HCT116 (cell line): ENCODE measurements at regions not wholly inside any gene's neighbourhood (a gene's known extent, or its start where the extent isn't known, plus 50 kb on each side); places are given as distances from the start of the nearest gene placed in this dataset.

Experiments
- ATAC-seq: fragments of 200-7000 bp; cut with Tn5 transposase; 2 replicates; pipeline ENCODE4 v1.9.1; 2020; ENCODE audit warnings: mild to moderate bottlenecking, moderate library complexity
- BruUV-seq: library from RNA; stranded (reverse); fragments of 400-500 nt; replicated peaks from 2 replicates; lab custom pipeline; 2021; lab: Mats Ljungman, UMichigan
- CTCF ChIA-PET: fragments of 300-600 bp; sonication (Branson Sonifier 250); formaldehyde crosslinking; loops from one replicate; lab custom pipeline; 2021; ENCODE audit warnings: antibody characterized with exemption; lab: Charles Lee
- POLR2A ChIA-PET: fragments of 300-600, 350-600 bp; sonication (Branson Sonifier 250); formaldehyde crosslinking; loops from one replicate; lab custom pipeline; 2021; ENCODE audit warnings: antibody characterized with exemption; lab: Charles Lee
- RAD21 ChIA-PET, 2 experiments: fragments of 300-600 bp; sonication (Branson Sonifier 250); formaldehyde crosslinking; loops; one replicate each; lab custom pipeline; 2023; ENCODE audit warnings: low total read pairs in 2 of 2; ENCODE audit not compliant: uncharacterized antibody in 2 of 2, unreplicated experiment in 2 of 2, low non-redundant PET in 1 of 2; lab: Charles Lee
- DNase-seq: peaks from one replicate; pipeline ENCODE4 v3.0.0-alpha.2; 2010; ENCODE audit warnings: low read depth, low spot score
- H2AFZ ChIP-seq: fragments of 200-600 bp; shearing (Covaris generic), sonication (generic); 2 replicates; pipeline ENCODE4 v1.6.1; 2017; ENCODE audit warnings: low read depth, mixed run types, mixed read lengths, antibody characterized with exemption, low read length; ENCODE audit not compliant: poor library complexity, severe bottlenecking
- H3K27ac ChIP-seq: 2 replicates; pipeline ENCODE4 v1.5.1; 2012; ENCODE audit warnings: low read depth, low read length
- H3K27me3 ChIP-seq: fragments of 200-600 bp; sonication (generic); 2 replicates; pipeline ENCODE4 v1.6.1; 2016; ENCODE audit warnings: mixed run types, low read length, mixed read lengths; ENCODE audit not compliant: insufficient read depth
- H3K36me3 ChIP-seq, 2 experiments: fragments of 200-500 bp in 1 of 2; fragments of 200-600 bp in 1 of 2; sonication (Bioruptor generic) in 1 of 2; sonication (generic) in 1 of 2; 2 replicates each; pipeline versions ENCODE4 v1.5.1 to v1.6.1; 2014 to 2016; ENCODE audit warnings: low read length in 2 of 2, inconsistent platforms in 1 of 2, mixed read lengths in 1 of 2, mixed run types in 1 of 2; ENCODE audit not compliant: insufficient read depth in 2 of 2, control insufficient read depth in 1 of 2
- H3K4me1 ChIP-seq, 2 experiments: fragments of 200-600 bp in 1 of 2; sonication (generic) in 1 of 2; 2 replicates each; pipeline versions ENCODE4 v1.5.1 to v1.6.1; 2012 to 2017; ENCODE audit warnings: low read length in 2 of 2, inconsistent platforms in 1 of 2, mild to moderate bottlenecking in 1 of 2, mixed read lengths in 1 of 2, mixed run types in 1 of 2, moderate library complexity in 1 of 2; ENCODE audit not compliant: insufficient read depth in 2 of 2, control insufficient read depth in 1 of 2
- H3K4me2 ChIP-seq: fragments of 200-600 bp; sonication (generic); 2 replicates; pipeline ENCODE4 v1.6.1; 2017; ENCODE audit warnings: mixed run types, low read length, mixed read lengths
- H3K4me3 ChIP-seq, 2 experiments: fragments of 200-600 bp in 1 of 2; sonication (generic) in 1 of 2; replicated peaks in 1 of 2; 2 replicates each; pipeline ENCODE4 v1.5.1; 2011 to 2016; ENCODE audit warnings: low read length in 2 of 2, control low read depth in 1 of 2, low read depth in 1 of 2, mild to moderate bottlenecking in 1 of 2, mixed read lengths in 1 of 2, mixed run types in 1 of 2
- H3K79me2 ChIP-seq: fragments of 200-600 bp; sonication (generic); 2 replicates; pipeline ENCODE4 v1.6.1; 2017; ENCODE audit warnings: mild to moderate bottlenecking, mixed run types, low read length, moderate library complexity, mixed read lengths; ENCODE audit not compliant: insufficient read depth
- H3K9ac ChIP-seq: fragments of 200-600 bp; sonication (generic); 2 replicates; pipeline ENCODE4 v1.6.1; 2016; ENCODE audit warnings: low read length, mixed read lengths
- H3K9me2 ChIP-seq: fragments of 200-600 bp; sonication (generic), shearing (Covaris generic); 2 replicates; pipeline ENCODE4 v1.6.1; 2017; ENCODE audit warnings: mixed run types, mild to moderate bottlenecking, moderate library complexity; ENCODE audit not compliant: insufficient read depth
- H3K9me3 ChIP-seq, 2 experiments: fragments of 200-500 bp in 1 of 2; fragments of 200-600 bp in 1 of 2; sonication (Bioruptor generic) in 1 of 2; sonication (generic) in 1 of 2; 2 replicates each; pipeline ENCODE4 v1.6.1; 2014 to 2017; ENCODE audit warnings: low read length in 2 of 2, mixed read lengths in 2 of 2, inconsistent platforms in 1 of 2, low read depth in 1 of 2, mild to moderate bottlenecking in 1 of 2, mixed run types in 1 of 2, moderate library complexity in 1 of 2; ENCODE audit not compliant: control insufficient read depth in 1 of 2, insufficient read depth in 1 of 2
- H4K20me1 ChIP-seq: fragments of 200-600 bp; sonication (generic), shearing (Covaris generic); 2 replicates; pipeline ENCODE4 v1.6.1; 2017; ENCODE audit warnings: mixed run types, mild to moderate bottlenecking, moderate library complexity; ENCODE audit not compliant: insufficient read depth
- CBX3 ChIP-seq: IDR thresholded peaks from 2 replicates; pipeline ENCODE4 v1.6.1; 2012; ENCODE audit warnings: low read depth
- CEBPB ChIP-seq: IDR thresholded peaks from 2 replicates; pipeline ENCODE4 v1.6.1; 2012; ENCODE audit warnings: low read depth
- CTCF ChIP-seq, 3 experiments: fragments of 200-600 bp in 1 of 3; sonication (generic) in 1 of 3; IDR thresholded peaks in 2 of 3; conservative IDR thresholded peaks in 1 of 3; 2 replicates each; pipeline ENCODE4 v1.5.1; 2012 to 2017; ENCODE audit warnings: low read depth in 2 of 3, low read length in 2 of 3, antibody characterized with exemption in 1 of 3, borderline replicate concordance in 1 of 3, control low read depth in 1 of 3, mild to moderate bottlenecking in 1 of 3, mixed read lengths in 1 of 3, mixed run types in 1 of 3, moderate library complexity in 1 of 3; ENCODE audit not compliant: insufficient read depth in 1 of 3
- EGR1 ChIP-seq: IDR thresholded peaks from 2 replicates; pipeline ENCODE4 v1.6.1; 2012; ENCODE audit warnings: low read depth
- ELF1 ChIP-seq: IDR thresholded peaks from 2 replicates; pipeline ENCODE4 v1.6.1; 2012; ENCODE audit warnings: low read depth, borderline replicate concordance
- EZH2 ChIP-seq: fragments of 200-600 bp; sonication (generic); IDR thresholded peaks from 2 replicates; pipeline ENCODE4 v1.6.1; 2017; ENCODE audit warnings: antibody characterized with exemption, mixed run types
- EZH2phosphoT487 ChIP-seq: fragments of 200-600 bp; IDR thresholded peaks from 2 replicates; pipeline ENCODE4 v1.6.1; 2018; ENCODE audit warnings: antibody characterized with exemption, borderline replicate concordance
- FOSL1 ChIP-seq: IDR thresholded peaks from 2 replicates; pipeline ENCODE4 v1.6.1; 2012; ENCODE audit warnings: low read depth
- POLR2A ChIP-seq: IDR thresholded peaks from 2 replicates; pipeline ENCODE4 v1.7.0; 2011; ENCODE audit warnings: borderline replicate concordance; ENCODE audit not compliant: insufficient read depth, insufficient read length; ENCODE audit errors: extremely low read depth
- POLR2AphosphoS5 ChIP-seq: IDR thresholded peaks from 2 replicates; pipeline ENCODE4 v1.6.1; 2011; ENCODE audit warnings: mild to moderate bottlenecking, low read depth, low read length, moderate library complexity
- RAD21 ChIP-seq: IDR thresholded peaks from 2 replicates; pipeline ENCODE4 v1.6.1; 2012; ENCODE audit warnings: low read depth, mild to moderate bottlenecking
- SIN3A ChIP-seq: IDR thresholded peaks from 2 replicates; pipeline ENCODE4 v1.6.1; 2012; ENCODE audit warnings: low read depth
- SP1 ChIP-seq: IDR thresholded peaks from 2 replicates; pipeline ENCODE4 v1.6.1; 2012; ENCODE audit warnings: low read depth
- SRF ChIP-seq: IDR thresholded peaks from 2 replicates; pipeline ENCODE4 v1.6.1; 2012; ENCODE audit warnings: low read depth
- TCF7L2 ChIP-seq: IDR thresholded peaks from 2 replicates; pipeline ENCODE4 v1.7.0; 2011; ENCODE audit warnings: borderline replicate concordance, inconsistent platforms; ENCODE audit not compliant: insufficient read depth, insufficient read length; ENCODE audit errors: extremely low read depth
- YY1 ChIP-seq: IDR thresholded peaks from 2 replicates; pipeline ENCODE4 v1.6.1; 2011; ENCODE audit warnings: low read length, low read depth, moderate library complexity, mild to moderate bottlenecking; ENCODE audit not compliant: insufficient replicate concordance; ENCODE audit errors: extremely low read depth
- ZBTB33 ChIP-seq: IDR thresholded peaks from 2 replicates; pipeline ENCODE4 v1.6.1; 2011; ENCODE audit warnings: mild to moderate bottlenecking, low read length, moderate library complexity; ENCODE audit not compliant: insufficient replicate concordance; ENCODE audit errors: extremely low read depth
- ZFX ChIP-seq: fragments of 450-650 bp; IDR thresholded peaks from 2 replicates; pipeline ENCODE4 v1.6.1; 2017
- intact Hi-C: fragments of 100-400 bp; cut with micrococcal nuclease; formaldehyde crosslinking; loops from 2 replicates; pipeline ENCODE4 v1.10.0; 2022

DNA sequence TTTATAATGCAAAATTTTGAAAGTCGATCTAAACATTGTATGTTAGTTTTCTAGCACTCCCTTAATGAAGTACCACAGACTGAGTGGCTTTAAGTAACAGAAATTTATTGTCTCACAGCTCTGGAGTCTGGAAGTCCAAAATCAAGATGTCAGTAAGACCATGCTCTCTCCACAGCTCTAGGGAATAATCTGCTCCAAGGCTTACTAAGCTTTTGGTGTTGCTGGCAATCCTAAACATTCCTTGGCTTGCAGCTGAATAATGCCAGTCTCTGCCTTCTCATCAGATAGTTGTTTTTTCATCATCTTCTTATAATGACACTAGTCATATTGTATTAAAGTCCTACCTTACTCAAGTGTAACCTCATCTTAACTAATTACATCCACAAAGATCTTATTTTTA is 102.2 kb downstream of the RASSF9 start (continued):
- TF ChIP-seq POLR2AphosphoS5 (no peak), CBX3 (no peak), CTCF (IDR thresholded peaks at IDR 0.05 in 2 of 3, conservative IDR thresholded peaks at IDR 0.05 in 1 of 3; ENCODE audit: borderline replicate concordance in 1 of 3, insufficient read depth in 1 of 3, low read depth in 2 of 3, low read length in 2 of 3) (no peak), SRF (no peak), POLR2A (no peak), EZH2phosphoT487 (no peak), EZH2 (no peak)

GRCh38 chr12:85740186-85740585 is 96.0 kb downstream of the RASSF9 start:
- POLR2A ChIA-PET: no interaction called here
- TF ChIP-seq EGR1 (no peak), SP1 (no peak), TCF7L2 (no peak), EZH2phosphoT487 (no peak), RAD21 (no peak), SIN3A (no peak), SRF (no peak), ZFX (no peak), POLR2A (no peak), ZBTB33 (no peak), CTCF (IDR thresholded peaks at IDR 0.05 in 2 of 3, conservative IDR thresholded peaks at IDR 0.05 in 1 of 3; ENCODE audit: borderline replicate concordance in 1 of 3, insufficient read depth in 1 of 3, low read depth in 2 of 3, low read length in 2 of 3) (no peak), FOSL1 (no peak), CEBPB (no peak), POLR2AphosphoS5 (no peak), ELF1 (no peak), YY1 (no peak)
- Histone ChIP-seq H3K4me3 (no peak overlapping the region), H3K9ac (no peak overlapping the region), H3K9me3 (no peaks in the 10 kb centered on the region), H3K27ac (no peak overlapping the region), H3K4me1 (no peaks in the 10 kb centered on the region), H4K20me1 (no peaks in the 10 kb centered on the region), H3K9me2 (no peaks in the 10 kb centered on the region), H3K79me2 (no peaks in the 10 kb centered on the region), H3K27me3 (no peaks in the 10 kb centered on the region), H2AFZ (no peak overlapping the region), H3K4me2 (no peak overlapping the region), H3K36me3 (no peaks in the 10 kb centered on the region)
- RAD21 ChIA-PET: no interaction called here
- DNase-seq (no peak), ATAC-seq (no peak)
- intact Hi-C loops: no loop called here
- BruUV-seq: no TSS peak
- CTCF ChIA-PET: no interaction called here
